ENCODE measurements at regions not wholly inside any gene's neighbourhood (a gene's known extent, or its start where the extent isn't known, plus 50 kb on each side); places are given as distances from the start of the nearest gene placed in this dataset.

DNA sequence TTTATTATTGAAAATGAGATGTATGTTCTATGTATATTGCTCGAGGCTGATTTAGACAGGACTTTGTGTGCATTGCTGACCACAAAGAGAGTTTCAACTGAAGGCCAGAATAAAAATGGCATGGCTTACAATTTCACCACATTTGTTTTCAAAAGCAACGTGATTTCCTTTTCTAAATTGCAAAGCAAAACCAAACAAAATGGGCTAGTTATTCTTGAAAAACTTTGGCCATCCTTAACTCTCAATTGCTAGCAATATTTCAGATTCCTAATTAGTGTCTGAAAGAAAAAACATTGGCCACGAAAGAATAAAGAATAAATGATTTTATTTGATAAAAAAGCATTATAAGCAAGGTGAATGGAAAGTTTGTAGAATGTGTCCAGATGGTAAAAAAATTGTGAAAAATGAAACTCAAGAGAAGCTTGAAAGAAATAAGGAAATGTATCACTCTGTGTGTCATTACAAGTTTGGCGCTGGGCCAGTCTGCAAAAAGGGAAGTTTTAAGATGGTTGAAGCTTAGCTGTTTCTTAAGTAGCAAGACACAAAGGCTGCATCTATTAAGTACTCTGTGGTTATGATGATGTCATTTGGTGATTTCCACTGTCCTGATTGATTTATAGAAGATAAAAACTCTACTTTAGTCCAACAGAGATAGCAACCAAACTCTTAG lies 89.2 kb upstream of the PRLR start:
- no peak for ATAC-seq
- WGBS, 2 donors (ENCODE audit: low coverage in 1 of 2): 35 to 56% methylated on average over 4 of the region's 4 CpGs
- no peaks in the 10 kb centered on the region for H3K4me1 ChIP-seq

DNA sequence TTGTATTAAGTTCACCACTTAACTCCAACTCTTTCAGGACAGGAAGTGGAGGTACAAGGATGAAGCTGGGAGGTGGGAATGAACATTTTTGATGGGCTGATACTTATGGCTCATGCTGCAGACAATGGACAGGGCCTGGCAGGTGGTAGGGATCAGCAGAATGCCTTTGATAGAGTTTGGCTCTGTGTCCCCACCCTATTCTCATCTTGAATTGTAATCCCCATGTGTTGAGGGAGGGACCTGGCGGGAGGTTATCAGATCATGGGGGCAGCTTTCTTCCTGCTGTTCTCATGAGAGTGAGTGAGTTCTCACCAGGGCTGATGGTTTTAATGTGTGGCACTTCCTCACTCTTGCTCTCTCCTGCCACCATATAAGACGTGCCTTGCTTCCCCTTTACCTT lies 87.3 kb upstream of the PRLR start:
- TF ChIP-seq CTCF (IDR thresholded peaks at IDR 0.05): no peak
- no peak for TF ChIP-seq POLR2A (IDR thresholded peaks at IDR 0.05)
- no peak overlapping the region for H3K4me3 ChIP-seq
- WGBS, 2 donors (ENCODE audit: low coverage in 1 of 2): 77 to 86% methylated on average over 1 to 2 of the region's 2 CpGs
- no peaks in the 10 kb centered on the region for H3K27me3 ChIP-seq
- no peak overlapping the region for H3K27ac ChIP-seq
- no peaks in the 10 kb centered on the region for H3K4me1 ChIP-seq
- ATAC-seq: no peak
- H3K36me3 ChIP-seq: no peaks in the 10 kb centered on the region
- H3K9me3 ChIP-seq: no peaks in the 10 kb centered on the region

More for the DNA sequence above, 89.2 kb upstream of the PRLR start:
- Histone ChIP-seq H3K4me3 (no peak overlapping the region), H3K36me3 (no peaks in the 10 kb centered on the region), H3K9me3 (no peaks in the 10 kb centered on the region), H3K27ac (no peak overlapping the region), H3K27me3 (peaks cover 7% of the 10 kb centered on the region)
- TF ChIP-seq POLR2A (IDR thresholded peaks at IDR 0.05): no peak
- TF ChIP-seq EP300 (IDR thresholded peaks at IDR 0.05): no peak
- TF ChIP-seq CTCF (IDR thresholded peaks at IDR 0.05): no peak
- TF ChIP-seq POLR2AphosphoS5 (IDR thresholded peaks at IDR 0.05): no peak

- no peak for ATAC-seq
- no peak overlapping the region for H3K4me3 ChIP-seq
- H3K9me3 ChIP-seq: no peaks in the 10 kb centered on the region
- H3K27me3 ChIP-seq: no peaks in the 10 kb centered on the region
- H3K4me1 ChIP-seq: no peaks in the 10 kb centered on the region
- 83% methylated on average over 4 of the region's 4 CpGs for WGBS, 2 donors (ENCODE audit: low coverage in 1 of 2)
- H3K36me3 ChIP-seq: no peaks in the 10 kb centered on the region
- no peak for TF ChIP-seq EP300 (IDR thresholded peaks at IDR 0.05)
- TF ChIP-seq POLR2AphosphoS5 (IDR thresholded peaks at IDR 0.05): no peak
- TF ChIP-seq CTCF (IDR thresholded peaks at IDR 0.05): no peak
- TF ChIP-seq POLR2A (IDR thresholded peaks at IDR 0.05): no peak
- no peak overlapping the region for H3K27ac ChIP-seq
Observed at GRCh38 chr5:35316611-35317274, 86.5 kb upstream of the PRLR start.

- no peaks in the 10 kb centered on the region for H3K27me3 ChIP-seq
- no peak overlapping the region for H3K27ac ChIP-seq
- no peak for TF ChIP-seq POLR2AphosphoS5 (IDR thresholded peaks at IDR 0.05)
- TF ChIP-seq POLR2A (IDR thresholded peaks at IDR 0.05): no peak
- TF ChIP-seq EP300 (IDR thresholded peaks at IDR 0.05): no peak
- no peak for TF ChIP-seq CTCF (IDR thresholded peaks at IDR 0.05)
- no peaks in the 10 kb centered on the region for H3K36me3 ChIP-seq
- H3K4me3 ChIP-seq: no peak overlapping the region
- 6 to 48% methylated on average over 2 of the region's 2 CpGs for WGBS, 2 donors (ENCODE audit: low coverage in 1 of 2)
- no peaks in the 10 kb centered on the region for H3K9me3 ChIP-seq
- no peak for ATAC-seq
- H3K4me1 ChIP-seq: no peaks in the 10 kb centered on the region
Observed at GRCh38 chr5:35313291-35313690, 83.0 kb upstream of the PRLR start.

DNA sequence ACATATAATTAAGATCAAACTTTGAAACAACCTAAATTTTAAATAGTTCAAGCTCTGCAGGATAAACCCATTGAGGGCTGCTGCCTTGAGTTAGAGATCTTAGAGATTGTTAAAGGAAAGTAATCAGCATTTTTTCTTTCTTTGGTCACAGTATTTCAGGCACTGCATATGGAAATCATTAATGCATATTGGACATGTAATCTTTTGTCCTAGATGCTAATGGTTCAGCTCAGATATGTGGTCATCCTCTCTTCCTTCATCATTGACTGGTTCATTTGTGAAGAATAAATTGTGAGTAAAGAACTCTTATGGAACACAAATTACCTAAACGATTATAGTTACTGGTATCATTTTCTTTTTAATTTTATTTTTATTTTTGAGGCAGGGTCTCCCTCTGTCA lies 82.0 kb upstream of the PRLR start:
- no peak for ATAC-seq
- 79 to 92% methylated on average over 1 of the region's 1 CpG for WGBS, 2 donors (ENCODE audit: low coverage in 1 of 2)
- no peaks in the 10 kb centered on the region for H3K27me3 ChIP-seq
- TF ChIP-seq CTCF (IDR thresholded peaks at IDR 0.05) (no peak), POLR2AphosphoS5 (IDR thresholded peaks at IDR 0.05) (no peak)
- H3K4me3 ChIP-seq: no peak overlapping the region
- no peaks in the 10 kb centered on the region for H3K36me3 ChIP-seq
- H3K27ac ChIP-seq: no peak overlapping the region
- H3K4me1 ChIP-seq: no peaks in the 10 kb centered on the region
- H3K9me3 ChIP-seq: no peaks in the 10 kb centered on the region
